ENCODE measurements at regions not wholly inside any gene's neighbourhood (a gene's known extent, or its start where the extent isn't known, plus 50 kb on each side); places are given as distances from the start of the nearest gene placed in this dataset.

GRCh38 chr13:108070925-108071324 is 144.4 kb downstream of the LIG4 start:
- no peak for TF ChIP-seq CTCF (IDR thresholded peaks at IDR 0.05)
- no peak for TF ChIP-seq POLR2A (IDR thresholded peaks at IDR 0.05)
